Testis (tissue), 2 donors: ENCODE measurements at regions not wholly inside any gene's neighbourhood (a gene's known extent, or its start where the extent isn't known, plus 50 kb on each side); places are given as distances from the start of the nearest gene placed in this dataset.

ENCODE experiments used
- CTCF ChIP-seq, 3 experiments: fragments of 450-650 bp in 2 of 3; fragments of 200-600 bp in 1 of 3; sonication (generic) in 1 of 3; IDR thresholded peaks; one replicate each; pipeline ENCODE4 v1.5.1; 2016 to 2019; ENCODE audit warnings: antibody characterized with exemption in 3 of 3, mild to moderate bottlenecking in 2 of 3, moderate library complexity in 1 of 3
- POLR2A ChIP-seq: fragments of 450-650 bp; IDR thresholded peaks from one replicate; pipeline ENCODE4 v1.6.1; 2017; ENCODE audit warnings: antibody characterized with exemption, mild to moderate bottlenecking, moderate library complexity

GRCh38 chr5:68416714-68417113, 201.2 kb downstream of the PIK3R1 start:
- TF ChIP-seq CTCF (IDR thresholded peaks at IDR 0.05) (no peak), POLR2A (no peak)
